Smooth muscle cell (in vitro differentiated cells): ENCODE measurements at regions not wholly inside any gene's neighbourhood (a gene's known extent, or its start where the extent isn't known, plus 50 kb on each side); places are given as distances from the start of the nearest gene placed in this dataset.

Experiments
- DNase-seq: peaks from one replicate; lab custom pipeline; 2025; ENCODE audit not compliant: unreplicated experiment; lab: John Stamatoyannopoulos, UW
- H2AFZ ChIP-seq: fragments of 200-600 bp; sonication (generic); 2 replicates; pipeline ENCODE4 v1.6.0; 2016; ENCODE audit warnings: antibody characterized with exemption, low read depth, mild to moderate bottlenecking
- H3F3A ChIP-seq: fragments of 200-600 bp; sonication (generic); 2 replicates; pipeline ENCODE4 v1.6.0; 2017; ENCODE audit warnings: antibody characterized with exemption, low read depth
- H3K27ac ChIP-seq: fragments of 200-600 bp; sonication (generic); 2 replicates; pipeline ENCODE4 v1.5.1; 2016; ENCODE audit warnings: low read depth, mild to moderate bottlenecking
- H3K27me3 ChIP-seq: fragments of 200-600 bp; sonication (generic); 2 replicates; pipeline ENCODE4 v1.6.1; 2016; ENCODE audit warnings: low read depth, mild to moderate bottlenecking
- H3K36me3 ChIP-seq: fragments of 200-600 bp; sonication (generic); 2 replicates; pipeline ENCODE4 v1.5.1; 2016; ENCODE audit warnings: low read depth
- H3K4me1 ChIP-seq: fragments of 200-600 bp; sonication (generic); 2 replicates; pipeline ENCODE4 v1.5.1; 2016; ENCODE audit warnings: low read depth
- H3K4me2 ChIP-seq: fragments of 200-600 bp; sonication (generic); 2 replicates; pipeline ENCODE4 v1.6.0; 2016; ENCODE audit warnings: mild to moderate bottlenecking
- H3K4me3 ChIP-seq: fragments of 200-600 bp; sonication (generic); 2 replicates; pipeline ENCODE4 v1.5.1; 2016; ENCODE audit warnings: mild to moderate bottlenecking
- H3K79me2 ChIP-seq: fragments of 200-600 bp; sonication (generic); 2 replicates; pipeline ENCODE4 v1.6.0; 2016; ENCODE audit warnings: low read depth, mild to moderate bottlenecking
- H3K9ac ChIP-seq: fragments of 200-600 bp; sonication (generic); 2 replicates; pipeline ENCODE4 v1.6.0; 2016; ENCODE audit warnings: low read depth
- H3K9me3 ChIP-seq: fragments of 200-600 bp; sonication (generic); replicated peaks from 2 replicates; pipeline ENCODE4 v1.5.1; 2016; ENCODE audit warnings: low read depth
- H4K20me1 ChIP-seq: fragments of 200-600 bp; sonication (generic); 2 replicates; pipeline ENCODE4 v1.6.0; 2016; ENCODE audit warnings: low read depth
- WGBS: methylation state at CpG from one replicate; pipeline ENCODE4 v1.1.7; 2016; ENCODE audit warnings: low lambda C conversion rate; 5-methylcytosine and 5-hydroxymethylcytosine counted together
- TF ChIP-seq, protein P1 (sequence below): fragments of 200-600 bp; sonication (generic); IDR thresholded peaks from 2 replicates; pipeline ENCODE4 v1.5.1; 2017; ENCODE audit warnings: borderline replicate concordance, mild to moderate bottlenecking, antibody characterized with exemption; ENCODE audit not compliant: insufficient read depth, poor library complexity, severe bottlenecking

DNA sequence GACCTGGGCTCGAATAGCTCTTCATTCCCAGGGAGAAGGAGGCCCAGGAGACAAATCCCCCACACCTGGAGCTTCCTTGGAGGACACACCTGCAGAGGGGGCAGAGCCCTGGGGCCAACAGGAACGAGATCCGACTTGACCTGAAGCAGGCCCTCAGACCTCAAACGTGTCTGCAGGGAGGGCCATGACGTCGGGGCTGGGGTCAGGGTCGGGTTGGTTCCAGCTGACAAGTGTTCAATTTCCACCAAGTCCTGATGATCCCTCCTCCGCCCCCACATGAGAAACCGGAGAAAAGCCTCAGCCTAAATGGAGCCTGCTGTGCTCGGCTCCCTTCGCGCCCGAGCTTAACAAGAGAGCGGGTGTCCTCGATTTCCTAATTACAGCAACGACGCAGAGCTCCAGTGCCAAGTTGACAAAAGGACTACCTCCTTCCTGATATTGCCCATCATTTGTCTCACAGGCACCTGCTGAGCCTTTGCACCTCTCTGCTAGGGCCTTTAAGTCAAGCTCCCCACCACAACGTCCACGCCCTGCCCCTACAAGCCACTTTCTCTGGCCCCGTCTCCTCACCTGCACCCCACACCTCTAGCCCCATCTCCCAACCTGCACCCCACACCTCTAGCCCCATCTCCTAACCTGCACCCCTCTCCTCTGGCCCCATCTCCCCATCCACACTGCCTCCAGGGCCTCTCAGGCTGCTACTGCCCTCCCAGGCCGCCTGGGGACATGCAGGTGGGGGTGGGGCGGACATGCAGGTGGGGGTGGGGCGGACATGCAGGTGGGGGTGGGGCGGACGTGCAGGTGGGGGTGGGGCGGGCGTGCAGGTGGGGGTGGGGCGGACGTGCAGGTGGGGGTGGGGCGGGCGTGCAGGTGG is 519.4 kb downstream of the GLRX3 start:
- H3K27me3 ChIP-seq: no peaks in the 10 kb centered on the region
- H3K4me3 ChIP-seq: no peak overlapping the region
- no peaks in the 10 kb centered on the region for H3F3A ChIP-seq
- no peak overlapping the region for H3K27ac ChIP-seq
- no peak overlapping the region for H3K9ac ChIP-seq
- no peaks in the 10 kb centered on the region for H3K9me3 ChIP-seq
- no peak overlapping the region for H3K4me2 ChIP-seq
- no peaks in the 10 kb centered on the region for H3K79me2 ChIP-seq
- WGBS: 86% methylated on average over 23 of the region's 31 CpGs
- no peaks in the 10 kb centered on the region for H3K36me3 ChIP-seq
- H3K4me1 ChIP-seq: no peaks in the 10 kb centered on the region
- no peaks in the 10 kb centered on the region for H4K20me1 ChIP-seq
- DNase-seq: no peak
- TF ChIP-seq, protein P1, sequence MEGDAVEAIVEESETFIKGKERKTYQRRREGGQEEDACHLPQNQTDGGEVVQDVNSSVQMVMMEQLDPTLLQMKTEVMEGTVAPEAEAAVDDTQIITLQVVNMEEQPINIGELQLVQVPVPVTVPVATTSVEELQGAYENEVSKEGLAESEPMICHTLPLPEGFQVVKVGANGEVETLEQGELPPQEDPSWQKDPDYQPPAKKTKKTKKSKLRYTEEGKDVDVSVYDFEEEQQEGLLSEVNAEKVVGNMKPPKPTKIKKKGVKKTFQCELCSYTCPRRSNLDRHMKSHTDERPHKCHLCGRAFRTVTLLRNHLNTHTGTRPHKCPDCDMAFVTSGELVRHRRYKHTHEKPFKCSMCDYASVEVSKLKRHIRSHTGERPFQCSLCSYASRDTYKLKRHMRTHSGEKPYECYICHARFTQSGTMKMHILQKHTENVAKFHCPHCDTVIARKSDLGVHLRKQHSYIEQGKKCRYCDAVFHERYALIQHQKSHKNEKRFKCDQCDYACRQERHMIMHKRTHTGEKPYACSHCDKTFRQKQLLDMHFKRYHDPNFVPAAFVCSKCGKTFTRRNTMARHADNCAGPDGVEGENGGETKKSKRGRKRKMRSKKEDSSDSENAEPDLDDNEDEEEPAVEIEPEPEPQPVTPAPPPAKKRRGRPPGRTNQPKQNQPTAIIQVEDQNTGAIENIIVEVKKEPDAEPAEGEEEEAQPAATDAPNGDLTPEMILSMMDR: no peak
- H2AFZ ChIP-seq: no peak overlapping the region

DNA sequence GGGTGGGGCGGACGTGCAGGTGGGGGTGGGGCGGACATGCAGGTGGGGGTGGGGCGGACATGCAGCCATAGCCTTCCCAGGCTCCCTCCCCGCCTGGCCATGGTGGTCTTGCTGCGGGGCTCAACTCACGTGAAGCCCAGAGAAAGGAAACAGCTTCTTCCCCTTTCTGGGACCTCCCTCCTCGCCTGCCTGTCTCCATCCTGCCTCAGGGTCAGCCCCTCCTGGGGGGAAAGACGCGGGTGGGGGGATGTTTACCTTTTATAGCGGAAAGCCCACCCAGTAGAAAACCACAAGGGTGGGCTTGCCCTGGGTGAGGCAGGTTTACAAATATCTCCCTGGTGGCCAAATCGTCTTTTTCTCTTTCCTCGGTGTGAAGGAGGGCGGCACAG is 520.0 kb downstream of the GLRX3 start:
- Histone ChIP-seq H3K9ac (no peak overlapping the region), H4K20me1 (no peaks in the 10 kb centered on the region), H3K36me3 (no peaks in the 10 kb centered on the region), H3K4me3 (no peak overlapping the region), H3K9me3 (no peaks in the 10 kb centered on the region), H2AFZ (no peak overlapping the region), H3K27me3 (no peaks in the 10 kb centered on the region), H3K4me2 (no peak overlapping the region), H3K4me1 (no peaks in the 10 kb centered on the region), H3F3A (no peaks in the 10 kb centered on the region), H3K79me2 (no peaks in the 10 kb centered on the region), H3K27ac (no peak overlapping the region)
- TF ChIP-seq, protein P1: no peak
- 93% methylated on average over 8 of the region's 14 CpGs for WGBS
- DNase-seq: no peak

DNA sequence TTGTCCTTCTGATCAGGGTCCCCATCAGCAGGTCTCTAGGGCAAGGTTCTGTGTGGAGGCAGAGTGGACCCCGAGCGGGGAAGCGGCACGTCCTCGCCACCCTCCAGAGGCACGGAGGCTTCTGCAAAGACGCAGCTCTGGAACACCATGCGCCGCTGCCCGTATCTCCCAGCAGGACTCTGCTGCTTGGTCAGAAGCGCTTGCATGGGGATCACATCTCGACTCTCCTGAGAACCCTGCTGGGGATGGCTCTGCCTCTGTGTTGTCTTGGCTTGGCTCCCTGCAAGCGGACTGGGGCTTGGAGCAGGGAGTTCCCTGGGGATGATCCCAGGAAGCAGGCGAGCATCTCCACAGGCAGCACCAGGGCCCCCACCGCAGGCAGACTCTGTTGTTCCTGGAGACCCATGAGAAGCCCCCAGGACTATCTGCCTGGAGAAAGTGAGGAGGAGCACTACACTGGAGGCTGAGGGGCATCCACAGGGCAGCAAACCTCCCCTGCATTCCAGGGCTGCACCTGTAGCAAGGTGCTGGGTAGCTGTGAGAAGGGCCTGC is 520.5 kb downstream of the GLRX3 start:
- no peaks in the 10 kb centered on the region for H3F3A ChIP-seq
- H3K27ac ChIP-seq: no peak overlapping the region
- H3K4me2 ChIP-seq: no peak overlapping the region
- H3K9ac ChIP-seq: no peak overlapping the region
- TF ChIP-seq, protein P1: no peak
- H3K9me3 ChIP-seq: no peaks in the 10 kb centered on the region
- no peaks in the 10 kb centered on the region for H3K4me1 ChIP-seq
- no peaks in the 10 kb centered on the region for H3K27me3 ChIP-seq
- H3K36me3 ChIP-seq: no peaks in the 10 kb centered on the region
- H3K79me2 ChIP-seq: no peaks in the 10 kb centered on the region
- no peaks in the 10 kb centered on the region for H4K20me1 ChIP-seq
- WGBS: 88% methylated on average over 15 of the region's 15 CpGs
- no peak overlapping the region for H2AFZ ChIP-seq
- DNase-seq: no peak
- no peak overlapping the region for H3K4me3 ChIP-seq
